ENCODE measurements at regions not wholly inside any gene's neighbourhood (a gene's known extent, or its start where the extent isn't known, plus 50 kb on each side); places are given as distances from the start of the nearest gene placed in this dataset.
"Not testable (repeated sequence)": the region's sequence is repeated elsewhere in the genome, so short reads cannot be mapped to it uniquely, and the experiment has no call there.

GRCh38 chr3:154872696-154873095, 207.4 kb upstream of the MME start:
- peaks cover 2% of the 10 kb centered on the region for H3K27me3 Mint-ChIP-seq (ENCODE audit: unreplicated experiment)
- H3K9me3 Mint-ChIP-seq (ENCODE audit: unreplicated experiment), result peaks cover 3% of the 10 kb centered on the region
- DNase-seq (ENCODE audit: low spot score), result no peak
- no peak for TF ChIP-seq CTCF (IDR thresholded peaks at IDR 0.05; ENCODE audit: unreplicated experiment)
- no peaks in the 10 kb centered on the region for H3K4me1 Mint-ChIP-seq (ENCODE audit: unreplicated experiment)
- H3K36me3 Mint-ChIP-seq (ENCODE audit: low read depth, unreplicated experiment), result no peaks in the 10 kb centered on the region
- H3K4me3 Mint-ChIP-seq (ENCODE audit: unreplicated experiment), result no peak overlapping the region
- H3K27ac Mint-ChIP-seq (ENCODE audit: unreplicated experiment), result no peak overlapping the region

GRCh38 chr3:154872074-154872473, 208.0 kb upstream of the MME start:
- DNase-seq (ENCODE audit: low spot score), result no peak
- no peaks in the 10 kb centered on the region for H3K4me1 Mint-ChIP-seq (ENCODE audit: unreplicated experiment)
- H3K36me3 Mint-ChIP-seq (ENCODE audit: low read depth, unreplicated experiment), result no peaks in the 10 kb centered on the region
- H3K9me3 Mint-ChIP-seq (ENCODE audit: unreplicated experiment), result peaks cover 3% of the 10 kb centered on the region
- peaks cover 2% of the 10 kb centered on the region for H3K27me3 Mint-ChIP-seq (ENCODE audit: unreplicated experiment)
- H3K4me3 Mint-ChIP-seq (ENCODE audit: unreplicated experiment), result no peak overlapping the region
- H3K27ac Mint-ChIP-seq (ENCODE audit: unreplicated experiment), result no peak overlapping the region
- no peak for TF ChIP-seq CTCF (IDR thresholded peaks at IDR 0.05; ENCODE audit: unreplicated experiment)

GRCh38 chr3:154864947-154865346, 215.2 kb upstream of the MME start:
- no peaks in the 10 kb centered on the region for H3K9me3 Mint-ChIP-seq (ENCODE audit: unreplicated experiment)
- no peak overlapping the region for H3K4me3 Mint-ChIP-seq (ENCODE audit: unreplicated experiment)
- no peak for DNase-seq (ENCODE audit: low spot score)
- H3K4me1 Mint-ChIP-seq (ENCODE audit: unreplicated experiment), result no peaks in the 10 kb centered on the region
- H3K27ac Mint-ChIP-seq (ENCODE audit: unreplicated experiment), result no peak overlapping the region
- TF ChIP-seq CTCF (IDR thresholded peaks at IDR 0.05; ENCODE audit: unreplicated experiment), result no peak
- H3K27me3 Mint-ChIP-seq (ENCODE audit: unreplicated experiment), result no peaks in the 10 kb centered on the region
- no peaks in the 10 kb centered on the region for H3K36me3 Mint-ChIP-seq (ENCODE audit: low read depth, unreplicated experiment)

GRCh38 chr3:154862265-154862664, 217.9 kb upstream of the MME start:
- Mint-ChIP-seq H3K27ac (ENCODE audit: unreplicated experiment) (no peak overlapping the region), H3K4me3 (ENCODE audit: unreplicated experiment) (no peak overlapping the region), H3K9me3 (ENCODE audit: unreplicated experiment) (no peaks in the 10 kb centered on the region), H3K4me1 (ENCODE audit: unreplicated experiment) (no peaks in the 10 kb centered on the region), H3K27me3 (ENCODE audit: unreplicated experiment) (no peaks in the 10 kb centered on the region), H3K36me3 (ENCODE audit: low read depth, unreplicated experiment) (no peaks in the 10 kb centered on the region)
- TF ChIP-seq CTCF (IDR thresholded peaks at IDR 0.05; ENCODE audit: unreplicated experiment), result no peak
- DNase-seq (ENCODE audit: low spot score), result no peak

- not testable (repeated sequence) for H3K27ac Mint-ChIP-seq (ENCODE audit: unreplicated experiment); H3K36me3 Mint-ChIP-seq (ENCODE audit: low read depth, unreplicated experiment); H3K9me3 Mint-ChIP-seq (ENCODE audit: unreplicated experiment); H3K4me3 Mint-ChIP-seq (ENCODE audit: unreplicated experiment); DNase-seq (ENCODE audit: low spot score); H3K27me3 Mint-ChIP-seq (ENCODE audit: unreplicated experiment)
- H3K4me1 Mint-ChIP-seq (ENCODE audit: unreplicated experiment), result peaks cover 12% of the 10 kb centered on the region
Observed at GRCh38 chr3:154852998-154853397, 227.1 kb upstream of the MME start.

GRCh38 chr3:154852515-154852914, 227.6 kb upstream of the MME start:
- Mint-ChIP-seq H3K4me1 (ENCODE audit: unreplicated experiment) (peaks cover 12% of the 10 kb centered on the region), H3K4me3 (ENCODE audit: unreplicated experiment) (no peak overlapping the region), H3K27ac (ENCODE audit: unreplicated experiment) (no peak overlapping the region), H3K36me3 (ENCODE audit: low read depth, unreplicated experiment) (no peaks in the 10 kb centered on the region), H3K9me3 (ENCODE audit: unreplicated experiment) (no peaks in the 10 kb centered on the region), H3K27me3 (ENCODE audit: unreplicated experiment) (no peaks in the 10 kb centered on the region)
- no peak for DNase-seq (ENCODE audit: low spot score)
- TF ChIP-seq CTCF (IDR thresholded peaks at IDR 0.05; ENCODE audit: unreplicated experiment), result no peak

All from endothelial cell (in vitro differentiated cells).